H9 (cell line): ENCODE measurements at regions not wholly inside any gene's neighbourhood (a gene's known extent, or its start where the extent isn't known, plus 50 kb on each side); places are given as distances from the start of the nearest gene placed in this dataset.

ENCODE experiments used
- DNase-seq: peaks from one replicate; pipeline ENCODE4 v3.0.0-alpha.2; 2017
- H2AFZ ChIP-seq: one replicate; pipeline ENCODE4 v1.6.1; 2013; ENCODE audit warnings: mild to moderate bottlenecking, low read length, control low read depth, moderate library complexity
- H2AK5ac ChIP-seq: 2 replicates; pipeline ENCODE4 v1.6.1; 2013; ENCODE audit warnings: low read length, control low read depth, mixed read lengths; ENCODE audit not compliant: insufficient read length
- H2BK120ac ChIP-seq: one replicate; pipeline ENCODE4 v1.6.1; 2013; ENCODE audit warnings: low read depth, mild to moderate bottlenecking, low read length, control low read depth, inconsistent platforms; ENCODE audit not compliant: poor library complexity, severe bottlenecking
- H2BK12ac ChIP-seq: 2 replicates; pipeline ENCODE4 v1.6.1; 2013; ENCODE audit warnings: low read length, control low read depth, mixed read lengths, low read depth; ENCODE audit not compliant: insufficient read length
- H2BK15ac ChIP-seq: 2 replicates; pipeline ENCODE4 v1.6.1; 2013; ENCODE audit warnings: low read depth, low read length, control low read depth
- H2BK20ac ChIP-seq: one replicate; pipeline ENCODE4 v1.6.1; 2013; ENCODE audit warnings: low read depth, mild to moderate bottlenecking, low read length, control low read depth, inconsistent platforms; ENCODE audit not compliant: poor library complexity, severe bottlenecking
- H2BK5ac ChIP-seq: 2 replicates; pipeline ENCODE4 v1.6.1; 2013; ENCODE audit warnings: low read length, control low read depth, mixed read lengths; ENCODE audit not compliant: insufficient read length
- H3K14ac ChIP-seq: 2 replicates; pipeline ENCODE4 v1.6.1; 2013; ENCODE audit warnings: low read length, control low read depth; ENCODE audit not compliant: insufficient read depth
- H3K18ac ChIP-seq: 2 replicates; pipeline ENCODE4 v1.6.1; 2013; ENCODE audit warnings: low read depth, mild to moderate bottlenecking, mixed read lengths, low read length, control low read depth; ENCODE audit not compliant: insufficient read length
- H3K23ac ChIP-seq: 2 replicates; pipeline ENCODE4 v1.6.1; 2013; ENCODE audit warnings: low read length, control low read depth, mixed read lengths, low read depth; ENCODE audit not compliant: insufficient read length
- H3K23me2 ChIP-seq: 2 replicates; pipeline ENCODE4 v1.6.1; 2013; ENCODE audit warnings: low read depth, mild to moderate bottlenecking, mixed read lengths, low read length, control low read depth; ENCODE audit not compliant: insufficient read length, poor library complexity, severe bottlenecking
- H3K27ac ChIP-seq: 2 replicates; pipeline ENCODE4 v1.5.1; 2013; ENCODE audit warnings: low read length, control low read depth, mixed read lengths, low read depth; ENCODE audit not compliant: insufficient read length
- H3K27me3 ChIP-seq: 2 replicates; pipeline ENCODE4 v1.6.1; 2013; ENCODE audit warnings: low read length, control low read depth, inconsistent platforms; ENCODE audit not compliant: insufficient read depth
- H3K4ac ChIP-seq: 2 replicates; pipeline ENCODE4 v1.6.1; 2013; ENCODE audit warnings: low read depth, mild to moderate bottlenecking, control low read depth, inconsistent platforms, low read length, moderate library complexity
- H3K4me1 ChIP-seq: 2 replicates; pipeline ENCODE4 v1.6.1; 2013; ENCODE audit warnings: low read length, control low read depth, inconsistent platforms; ENCODE audit not compliant: insufficient read depth
- H3K4me2 ChIP-seq: 2 replicates; pipeline ENCODE4 v1.6.1; 2013; ENCODE audit warnings: low read length, control low read depth, mixed read lengths; ENCODE audit not compliant: insufficient read length, insufficient read depth
- H3K56ac ChIP-seq: 2 replicates; pipeline ENCODE4 v1.6.1; 2013; ENCODE audit warnings: low read depth, mild to moderate bottlenecking, mixed read lengths, low read length, control low read depth; ENCODE audit not compliant: insufficient read length
- H3K79me1 ChIP-seq: 2 replicates; pipeline ENCODE4 v1.6.1; 2013; ENCODE audit warnings: low read depth, mild to moderate bottlenecking, moderate library complexity, low read length, control low read depth, inconsistent platforms; ENCODE audit not compliant: insufficient read depth, poor library complexity, severe bottlenecking
- H3K79me2 ChIP-seq: 2 replicates; pipeline ENCODE4 v1.6.1; 2013; ENCODE audit warnings: low read length, control low read depth, inconsistent platforms; ENCODE audit not compliant: insufficient read depth
- H3K9ac ChIP-seq: 2 replicates; pipeline ENCODE4 v1.6.1; 2013; ENCODE audit warnings: low read length, control low read depth, mixed read lengths; ENCODE audit not compliant: insufficient read length; ENCODE audit errors: extremely low read depth
- H3K9me3 ChIP-seq: one replicate; pipeline ENCODE4 v1.6.1; 2013; ENCODE audit warnings: low read depth, low read length, inconsistent platforms; ENCODE audit not compliant: control insufficient read depth
- H3T11ph ChIP-seq: one replicate; pipeline ENCODE4 v1.6.1; 2013; ENCODE audit warnings: mild to moderate bottlenecking, low read length, control low read depth, inconsistent platforms
- H4K20me1 ChIP-seq: one replicate; pipeline ENCODE4 v1.6.1; 2013; ENCODE audit not compliant: control insufficient read depth, insufficient read length, insufficient read depth
- H4K5ac ChIP-seq: 2 replicates; pipeline ENCODE4 v1.6.1; 2013; ENCODE audit warnings: low read depth, mild to moderate bottlenecking, mixed read lengths, low read length, control low read depth; ENCODE audit not compliant: insufficient read length
- H4K8ac ChIP-seq: replicated peaks from 2 replicates; pipeline ENCODE4 v1.6.1; 2013; ENCODE audit warnings: low read length, control low read depth, mixed read lengths, low read depth; ENCODE audit not compliant: insufficient read length
- H4K91ac ChIP-seq: 2 replicates; pipeline ENCODE4 v1.6.1; 2013; ENCODE audit warnings: low read depth, mild to moderate bottlenecking, moderate library complexity, mixed read lengths, low read length, control low read depth; ENCODE audit not compliant: insufficient read length
- H3K27ac Mint-ChIP-seq, 3 experiments: 2 replicates in 2 of 3; 3 replicates in 1 of 3; pipeline ENCODE4 v1.8.0; 2020 to 2021; ENCODE audit warnings: mixed read lengths in 3 of 3, mild to moderate bottlenecking in 1 of 3, moderate library complexity in 1 of 3
- H3K27me3 Mint-ChIP-seq: 2 replicates; pipeline ENCODE4 v1.8.0; 2021; ENCODE audit warnings: low read depth, mild to moderate bottlenecking, moderate library complexity, mixed read lengths
- H3K36me3 Mint-ChIP-seq, 3 experiments: 2 replicates in 2 of 3; 3 replicates in 1 of 3; pipeline ENCODE4 v1.8.0; 2020 to 2021; ENCODE audit warnings: low read depth in 3 of 3, mixed read lengths in 3 of 3; ENCODE audit not compliant: insufficient read depth in 1 of 3
- H3K4me1 Mint-ChIP-seq, 2 experiments: 2 replicates each; pipeline ENCODE4 v1.8.0; 2020; ENCODE audit warnings: mixed read lengths in 2 of 2
- H3K4me3 Mint-ChIP-seq, 2 experiments: 2 replicates in 1 of 2; 3 replicates in 1 of 2; pipeline ENCODE4 v1.8.0; 2020 to 2021; ENCODE audit warnings: mild to moderate bottlenecking in 2 of 2, mixed read lengths in 2 of 2, moderate library complexity in 1 of 2
- H3K9me3 Mint-ChIP-seq, 2 experiments: 2 replicates in 1 of 2; 3 replicates in 1 of 2; pipeline ENCODE4 v1.8.0; 2020; ENCODE audit warnings: mild to moderate bottlenecking in 2 of 2, mixed read lengths in 2 of 2, moderate library complexity in 1 of 2
- WGBS: extraction: QIAGEN DNeasy Blood & Tissue Kit; methylation state at CpG from one replicate; pipeline ENCODE4 v1.1.7; 2013; ENCODE audit warnings: missing lambda C conversion rate, low lambda C conversion rate, mixed read lengths; ENCODE audit not compliant: insufficient read length; ENCODE audit errors: extremely low coverage; 5-methylcytosine and 5-hydroxymethylcytosine counted together
- TF ChIP-seq, protein P1 (sequence below): fragments of 200-600 bp; sonication (generic); conservative IDR thresholded peaks from 3 replicates; pipeline ENCODE4 v1.8.0; 2021; ENCODE audit warnings: antibody characterized with exemption, mild to moderate bottlenecking

DNA sequence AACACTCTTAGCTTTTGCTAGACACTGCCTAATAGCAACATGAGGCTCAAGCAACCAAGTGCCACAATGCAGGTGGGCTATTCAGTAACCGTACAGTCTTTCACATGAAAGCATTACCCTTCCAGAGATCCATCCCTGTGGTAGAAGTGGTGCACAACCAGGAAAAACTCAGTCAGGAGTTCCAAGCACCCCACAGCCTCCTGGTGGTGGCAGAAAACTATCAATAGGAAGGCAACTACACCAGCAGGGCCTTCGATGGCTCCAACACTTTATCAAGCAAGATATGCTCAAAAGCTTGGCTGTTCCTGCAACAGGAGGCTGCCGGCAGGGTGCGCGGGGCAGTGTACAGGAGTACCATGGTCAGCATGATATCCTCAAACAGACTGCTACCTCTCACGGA is 176.1 kb upstream of the DLGAP1 start:
- Mint-ChIP-seq H3K27ac (no peak overlapping the region), H3K4me3 (no peak overlapping the region), H3K9me3 (no peaks in the 10 kb centered on the region), H3K27me3 (no peaks in the 10 kb centered on the region; the same call in 1 of the 2 replicates), H3K4me1 (no peaks in the 10 kb centered on the region), H3K36me3 (no peaks in the 10 kb centered on the region)
- Histone ChIP-seq H3K18ac (no peak overlapping the region), H3K9ac (no peak overlapping the region), H3K79me1 (no peaks in the 10 kb centered on the region), H3T11ph (no peak overlapping the region), H3K4me1 (no peaks in the 10 kb centered on the region), H3K9me3 (no peaks in the 10 kb centered on the region), H3K27me3 (no peaks in the 10 kb centered on the region), H2AFZ (no peak overlapping the region), H3K79me2 (no peaks in the 10 kb centered on the region), H3K4ac (no peak overlapping the region), H3K56ac (no peak overlapping the region), H2BK12ac (no peak overlapping the region), H3K27ac (no peak overlapping the region), H2AK5ac (no peak overlapping the region), H3K4me2 (no peak overlapping the region), H4K8ac (no peak overlapping the region), H3K23ac (no peak overlapping the region), H2BK120ac (no peak overlapping the region), H2BK20ac (no peak overlapping the region), H4K5ac (no peak overlapping the region), H3K14ac (no peak overlapping the region), H3K23me2 (no peaks in the 10 kb centered on the region), H4K20me1 (no peaks in the 10 kb centered on the region), H2BK15ac (no peak overlapping the region), H2BK5ac (no peak overlapping the region), H4K91ac (no peak overlapping the region)
- DNase-seq = peak; percentile 35
- TF ChIP-seq, protein P1, sequence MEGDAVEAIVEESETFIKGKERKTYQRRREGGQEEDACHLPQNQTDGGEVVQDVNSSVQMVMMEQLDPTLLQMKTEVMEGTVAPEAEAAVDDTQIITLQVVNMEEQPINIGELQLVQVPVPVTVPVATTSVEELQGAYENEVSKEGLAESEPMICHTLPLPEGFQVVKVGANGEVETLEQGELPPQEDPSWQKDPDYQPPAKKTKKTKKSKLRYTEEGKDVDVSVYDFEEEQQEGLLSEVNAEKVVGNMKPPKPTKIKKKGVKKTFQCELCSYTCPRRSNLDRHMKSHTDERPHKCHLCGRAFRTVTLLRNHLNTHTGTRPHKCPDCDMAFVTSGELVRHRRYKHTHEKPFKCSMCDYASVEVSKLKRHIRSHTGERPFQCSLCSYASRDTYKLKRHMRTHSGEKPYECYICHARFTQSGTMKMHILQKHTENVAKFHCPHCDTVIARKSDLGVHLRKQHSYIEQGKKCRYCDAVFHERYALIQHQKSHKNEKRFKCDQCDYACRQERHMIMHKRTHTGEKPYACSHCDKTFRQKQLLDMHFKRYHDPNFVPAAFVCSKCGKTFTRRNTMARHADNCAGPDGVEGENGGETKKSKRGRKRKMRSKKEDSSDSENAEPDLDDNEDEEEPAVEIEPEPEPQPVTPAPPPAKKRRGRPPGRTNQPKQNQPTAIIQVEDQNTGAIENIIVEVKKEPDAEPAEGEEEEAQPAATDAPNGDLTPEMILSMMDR = peak; percentile 47
- no CpG with 5 or more reads among the region's 6 CpGs for WGBS
